ENCODE measurements at regions not wholly inside any gene's neighbourhood (a gene's known extent, or its start where the extent isn't known, plus 50 kb on each side); places are given as distances from the start of the nearest gene placed in this dataset.

DNA sequence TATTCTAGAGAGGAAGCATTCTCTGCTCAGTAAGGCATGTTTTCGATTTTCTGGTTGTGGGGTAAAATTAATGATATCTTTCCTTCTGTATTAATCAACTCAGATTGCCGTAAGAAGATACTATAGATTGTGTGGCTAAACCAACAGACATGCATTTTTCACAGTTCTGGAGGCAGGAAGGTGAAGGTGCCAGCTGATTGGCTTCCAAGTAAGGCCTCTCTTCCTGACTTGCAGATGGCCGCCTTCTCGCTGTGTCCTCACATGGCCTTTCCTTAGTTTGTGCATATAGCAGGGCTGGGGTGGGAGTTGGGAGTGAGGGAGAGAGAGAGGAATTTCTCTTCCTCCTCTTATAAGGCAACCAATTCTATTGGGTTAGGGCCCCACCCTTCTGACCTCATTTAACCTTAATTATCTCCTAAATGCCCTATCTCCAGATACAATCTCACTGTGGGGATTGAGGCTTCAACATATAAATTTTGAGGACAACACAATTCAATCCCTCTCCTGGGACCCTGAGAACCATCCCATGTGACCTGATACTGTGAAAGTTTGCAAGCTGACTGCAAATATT lies 52.3 kb upstream of the MRPS6 start:
- TF ChIP-seq, protein P1, sequence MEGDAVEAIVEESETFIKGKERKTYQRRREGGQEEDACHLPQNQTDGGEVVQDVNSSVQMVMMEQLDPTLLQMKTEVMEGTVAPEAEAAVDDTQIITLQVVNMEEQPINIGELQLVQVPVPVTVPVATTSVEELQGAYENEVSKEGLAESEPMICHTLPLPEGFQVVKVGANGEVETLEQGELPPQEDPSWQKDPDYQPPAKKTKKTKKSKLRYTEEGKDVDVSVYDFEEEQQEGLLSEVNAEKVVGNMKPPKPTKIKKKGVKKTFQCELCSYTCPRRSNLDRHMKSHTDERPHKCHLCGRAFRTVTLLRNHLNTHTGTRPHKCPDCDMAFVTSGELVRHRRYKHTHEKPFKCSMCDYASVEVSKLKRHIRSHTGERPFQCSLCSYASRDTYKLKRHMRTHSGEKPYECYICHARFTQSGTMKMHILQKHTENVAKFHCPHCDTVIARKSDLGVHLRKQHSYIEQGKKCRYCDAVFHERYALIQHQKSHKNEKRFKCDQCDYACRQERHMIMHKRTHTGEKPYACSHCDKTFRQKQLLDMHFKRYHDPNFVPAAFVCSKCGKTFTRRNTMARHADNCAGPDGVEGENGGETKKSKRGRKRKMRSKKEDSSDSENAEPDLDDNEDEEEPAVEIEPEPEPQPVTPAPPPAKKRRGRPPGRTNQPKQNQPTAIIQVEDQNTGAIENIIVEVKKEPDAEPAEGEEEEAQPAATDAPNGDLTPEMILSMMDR (conservative IDR thresholded peaks at IDR 0.05 in 1 of 2, IDR thresholded peaks at IDR 0.05 in 1 of 2; ENCODE audit: extremely low read depth in 1 of 2, insufficient read depth in 1 of 2, low read depth in 1 of 2, low read length in 2 of 2), result no peak
- no peak for TF ChIP-seq EZH2 (IDR thresholded peaks at IDR 0.05; ENCODE audit: borderline replicate concordance, low read length)

Data from mammary epithelial cell (primary cell).